HL-60 (cell line): ENCODE measurements at regions not wholly inside any gene's neighbourhood (a gene's known extent, or its start where the extent isn't known, plus 50 kb on each side); places are given as distances from the start of the nearest gene placed in this dataset.

ENCODE experiments used
- DNase-seq, 2 experiments: peaks; one replicate each; pipeline ENCODE4 v3.0.0-alpha.2; 2010 to 2020; ENCODE audit warnings: low read depth in 1 of 2, low spot score in 1 of 2
- H3K27ac ChIP-seq: fragments of 250-450 bp; sonication (Bioruptor Pico); replicated peaks from 2 replicates; pipeline ENCODE4 v1.5.1; 2020; ENCODE audit warnings: mild to moderate bottlenecking, moderate library complexity
- H3K27me3 ChIP-seq: fragments of 250-450 bp; sonication (Bioruptor Pico); 2 replicates; pipeline ENCODE4 v1.5.1; 2021; ENCODE audit warnings: mild to moderate bottlenecking, moderate library complexity; ENCODE audit not compliant: insufficient read depth, poor library complexity, severe bottlenecking
- H3K4me3 ChIP-seq: replicated peaks from 2 replicates; pipeline ENCODE4 v1.5.1; 2011; ENCODE audit warnings: mild to moderate bottlenecking, control low read depth, low read length; ENCODE audit not compliant: insufficient read depth
- GABPA ChIP-seq: IDR thresholded peaks from 2 replicates; pipeline ENCODE4 v1.6.1; 2012; ENCODE audit warnings: low read depth
- POLR2AphosphoS5 ChIP-seq: IDR thresholded peaks from 2 replicates; pipeline ENCODE4 v1.6.1; 2012; ENCODE audit warnings: low read depth
- SPI1 ChIP-seq: IDR thresholded peaks from 2 replicates; pipeline ENCODE4 v1.6.1; 2012; ENCODE audit warnings: low read depth, mild to moderate bottlenecking, borderline replicate concordance
- TF ChIP-seq, protein P1 (sequence below): IDR thresholded peaks from one replicate; pipeline ENCODE4 v1.5.1; 2011; ENCODE audit warnings: low read length, control low read depth, inconsistent platforms; ENCODE audit not compliant: insufficient read depth
- TF ChIP-seq, protein P2 (sequence below): IDR thresholded peaks from 2 replicates; pipeline ENCODE4 v1.6.1; 2012; ENCODE audit warnings: low read depth; ENCODE audit not compliant: insufficient replicate concordance

DNA sequence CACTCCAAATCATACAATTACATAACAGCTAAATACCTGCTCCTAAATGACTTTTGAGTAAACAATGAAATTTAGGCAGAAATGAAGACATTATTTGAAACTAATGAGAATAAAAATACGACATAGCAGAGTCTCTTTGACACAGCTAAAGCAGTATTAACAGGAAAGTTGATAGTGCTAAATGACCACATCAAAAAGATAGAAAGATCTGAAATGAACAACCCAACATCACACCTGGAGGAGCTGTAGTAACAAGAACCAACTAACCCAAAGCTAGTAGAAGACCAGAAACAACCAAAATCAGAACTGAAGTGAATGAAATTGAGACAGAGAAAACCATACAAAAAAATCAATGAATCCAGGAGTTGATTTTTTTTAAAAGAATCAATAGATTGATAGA is 257.8 kb downstream of the ARAP2 start:
- H3K27me3 ChIP-seq = no peaks in the 10 kb centered on the region
- TF ChIP-seq, protein P1, sequence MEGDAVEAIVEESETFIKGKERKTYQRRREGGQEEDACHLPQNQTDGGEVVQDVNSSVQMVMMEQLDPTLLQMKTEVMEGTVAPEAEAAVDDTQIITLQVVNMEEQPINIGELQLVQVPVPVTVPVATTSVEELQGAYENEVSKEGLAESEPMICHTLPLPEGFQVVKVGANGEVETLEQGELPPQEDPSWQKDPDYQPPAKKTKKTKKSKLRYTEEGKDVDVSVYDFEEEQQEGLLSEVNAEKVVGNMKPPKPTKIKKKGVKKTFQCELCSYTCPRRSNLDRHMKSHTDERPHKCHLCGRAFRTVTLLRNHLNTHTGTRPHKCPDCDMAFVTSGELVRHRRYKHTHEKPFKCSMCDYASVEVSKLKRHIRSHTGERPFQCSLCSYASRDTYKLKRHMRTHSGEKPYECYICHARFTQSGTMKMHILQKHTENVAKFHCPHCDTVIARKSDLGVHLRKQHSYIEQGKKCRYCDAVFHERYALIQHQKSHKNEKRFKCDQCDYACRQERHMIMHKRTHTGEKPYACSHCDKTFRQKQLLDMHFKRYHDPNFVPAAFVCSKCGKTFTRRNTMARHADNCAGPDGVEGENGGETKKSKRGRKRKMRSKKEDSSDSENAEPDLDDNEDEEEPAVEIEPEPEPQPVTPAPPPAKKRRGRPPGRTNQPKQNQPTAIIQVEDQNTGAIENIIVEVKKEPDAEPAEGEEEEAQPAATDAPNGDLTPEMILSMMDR = no peak
- TF ChIP-seq POLR2AphosphoS5 (no peak), SPI1 (no peak), GABPA (no peak)
- TF ChIP-seq, protein P2, sequence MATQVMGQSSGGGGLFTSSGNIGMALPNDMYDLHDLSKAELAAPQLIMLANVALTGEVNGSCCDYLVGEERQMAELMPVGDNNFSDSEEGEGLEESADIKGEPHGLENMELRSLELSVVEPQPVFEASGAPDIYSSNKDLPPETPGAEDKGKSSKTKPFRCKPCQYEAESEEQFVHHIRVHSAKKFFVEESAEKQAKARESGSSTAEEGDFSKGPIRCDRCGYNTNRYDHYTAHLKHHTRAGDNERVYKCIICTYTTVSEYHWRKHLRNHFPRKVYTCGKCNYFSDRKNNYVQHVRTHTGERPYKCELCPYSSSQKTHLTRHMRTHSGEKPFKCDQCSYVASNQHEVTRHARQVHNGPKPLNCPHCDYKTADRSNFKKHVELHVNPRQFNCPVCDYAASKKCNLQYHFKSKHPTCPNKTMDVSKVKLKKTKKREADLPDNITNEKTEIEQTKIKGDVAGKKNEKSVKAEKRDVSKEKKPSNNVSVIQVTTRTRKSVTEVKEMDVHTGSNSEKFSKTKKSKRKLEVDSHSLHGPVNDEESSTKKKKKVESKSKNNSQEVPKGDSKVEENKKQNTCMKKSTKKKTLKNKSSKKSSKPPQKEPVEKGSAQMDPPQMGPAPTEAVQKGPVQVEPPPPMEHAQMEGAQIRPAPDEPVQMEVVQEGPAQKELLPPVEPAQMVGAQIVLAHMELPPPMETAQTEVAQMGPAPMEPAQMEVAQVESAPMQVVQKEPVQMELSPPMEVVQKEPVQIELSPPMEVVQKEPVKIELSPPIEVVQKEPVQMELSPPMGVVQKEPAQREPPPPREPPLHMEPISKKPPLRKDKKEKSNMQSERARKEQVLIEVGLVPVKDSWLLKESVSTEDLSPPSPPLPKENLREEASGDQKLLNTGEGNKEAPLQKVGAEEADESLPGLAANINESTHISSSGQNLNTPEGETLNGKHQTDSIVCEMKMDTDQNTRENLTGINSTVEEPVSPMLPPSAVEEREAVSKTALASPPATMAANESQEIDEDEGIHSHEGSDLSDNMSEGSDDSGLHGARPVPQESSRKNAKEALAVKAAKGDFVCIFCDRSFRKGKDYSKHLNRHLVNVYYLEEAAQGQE = no peak
- no peak for DNase-seq
- no peak overlapping the region for H3K27ac ChIP-seq
- no peak overlapping the region for H3K4me3 ChIP-seq

DNA sequence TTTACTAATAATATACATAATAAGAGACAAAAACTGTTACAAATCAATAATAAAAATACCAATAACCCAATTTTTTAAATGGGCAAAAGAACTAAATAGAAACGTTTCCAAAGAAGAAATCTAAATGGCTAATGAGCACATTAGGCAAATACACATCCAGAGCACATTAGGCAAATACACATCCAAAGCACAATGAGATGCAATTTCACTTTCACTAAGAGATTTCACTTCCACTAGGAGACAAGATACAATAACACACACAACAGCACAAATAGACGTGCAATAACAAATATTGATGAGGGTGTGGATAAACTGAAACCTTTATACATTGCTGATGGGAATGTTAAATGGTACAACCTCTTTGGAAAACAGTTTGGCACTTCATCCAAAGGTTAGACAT is 250.7 kb downstream of the ARAP2 start:
- H3K27me3 ChIP-seq = no peaks in the 10 kb centered on the region
- no peak overlapping the region for H3K27ac ChIP-seq
- no peak overlapping the region for H3K4me3 ChIP-seq
- no peak for DNase-seq
- TF ChIP-seq POLR2AphosphoS5 (no peak), SPI1 (no peak), GABPA (no peak)
- TF ChIP-seq, protein P1 = no peak
- TF ChIP-seq, protein P2 = no peak

DNA sequence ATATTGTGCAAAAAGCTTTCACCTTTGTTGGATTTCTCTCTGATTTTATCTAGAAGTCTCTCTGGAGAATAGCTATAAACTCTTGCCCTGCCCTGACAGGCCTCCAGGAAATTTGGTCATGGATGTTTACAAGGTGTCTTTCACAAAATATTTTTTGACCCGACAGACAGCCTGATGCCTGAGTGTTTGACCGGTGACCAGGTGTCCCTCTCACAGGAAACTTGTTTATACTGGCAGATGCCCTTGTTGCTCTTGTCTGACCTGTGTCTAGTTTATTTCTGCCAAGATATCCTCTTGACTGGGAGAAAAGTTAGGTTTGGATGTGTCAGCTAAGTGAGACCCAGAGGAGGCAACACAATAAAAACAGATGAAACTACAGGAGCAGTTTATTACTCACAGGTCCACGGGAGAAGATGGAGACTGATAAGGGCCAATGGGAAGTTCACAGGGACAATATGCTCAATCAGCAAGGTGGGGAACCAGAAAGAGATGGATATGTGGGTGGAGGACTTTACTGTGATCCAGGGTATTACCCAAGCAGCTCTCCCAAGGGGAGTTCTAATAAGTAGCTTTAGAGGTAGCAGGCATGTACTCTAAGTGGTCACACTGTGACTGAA is 243.3 kb downstream of the ARAP2 start:
- no peak for DNase-seq
- TF ChIP-seq SPI1 (no peak), POLR2AphosphoS5 (no peak), GABPA (no peak)
- TF ChIP-seq, protein P2 = no peak
- TF ChIP-seq, protein P1 = no peak
- Histone ChIP-seq H3K27ac (no peak overlapping the region), H3K4me3 (no peak overlapping the region), H3K27me3 (peaks cover 3% of the 10 kb centered on the region)
